ENCODE measurements at regions not wholly inside any gene's neighbourhood (a gene's known extent, or its start where the extent isn't known, plus 50 kb on each side); places are given as distances from the start of the nearest gene placed in this dataset.

- TF ChIP-seq EZH2phosphoT487 (IDR thresholded peaks at IDR 0.05; ENCODE audit: borderline replicate concordance, low read length): no peak
- no peak for TF ChIP-seq CTCF (conservative IDR thresholded peaks at IDR 0.05; ENCODE audit: low read depth, low read length)
- TF ChIP-seq EZH2 (IDR thresholded peaks at IDR 0.05; ENCODE audit: low read length, unreplicated experiment): no peak
These were observed 391.9 kb downstream of the SIPA1L2 start for GRCh38 chr1:232238009-232238408.

All from PC-3 (cell line).